Hematopoietic multipotent progenitor cell treated with erythropoietin and hydrocortisone succinate and interleukin-3 and kit ligand, for 6 days (in vitro differentiated cells): ENCODE measurements at regions not wholly inside any gene's neighbourhood (a gene's known extent, or its start where the extent isn't known, plus 50 kb on each side); places are given as distances from the start of the nearest gene placed in this dataset.

Experiments used
- DNase-seq: peaks from one replicate; pipeline ENCODE4 v3.0.0-alpha.2; 2015

DNA sequence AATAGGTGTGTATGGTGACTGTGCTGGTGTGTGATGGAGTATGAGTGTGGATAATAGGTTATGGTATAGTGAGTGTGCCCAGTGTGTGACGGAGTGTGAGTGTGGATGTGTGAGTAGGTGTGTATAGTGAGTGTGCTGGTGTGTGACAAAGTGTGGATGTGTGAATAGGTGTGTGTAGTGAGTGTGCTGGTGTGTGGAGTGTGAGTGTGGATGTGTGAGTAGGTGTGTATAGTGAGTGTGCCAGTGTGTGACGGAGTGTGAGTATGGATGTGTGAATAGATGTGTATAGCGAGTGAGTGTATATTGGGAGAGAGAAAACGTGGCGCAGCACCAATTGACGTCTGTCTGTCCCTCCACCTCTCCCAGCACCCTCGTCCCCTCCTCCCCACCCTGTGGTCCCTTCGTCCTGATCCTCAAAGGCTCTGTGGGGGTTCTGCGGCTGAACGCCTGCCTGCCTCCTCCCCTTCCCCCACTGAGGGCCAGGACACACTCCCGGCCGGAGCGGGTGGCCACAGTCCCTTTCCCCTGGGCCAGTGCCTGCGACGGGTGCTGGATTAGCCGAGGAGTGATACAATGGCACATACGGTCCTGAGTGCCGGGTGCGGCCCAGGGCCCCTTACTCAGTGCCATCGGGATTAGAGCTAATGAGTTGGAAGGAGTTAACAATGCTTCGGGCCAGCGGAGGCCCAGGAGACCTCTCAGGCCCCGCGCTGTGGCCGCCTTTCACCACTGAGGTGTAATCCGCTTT, 160.0 kb downstream of the MRM1 start:
- no peak for DNase-seq

- DNase-seq, result no peak
These were observed 164.2 kb downstream of the MRM1 start for GRCh38 chr17:36765436-36766043.

- DNase-seq, result no peak
These were observed 167.0 kb downstream of the MRM1 start for GRCh38 chr17:36768394-36768793.

DNA sequence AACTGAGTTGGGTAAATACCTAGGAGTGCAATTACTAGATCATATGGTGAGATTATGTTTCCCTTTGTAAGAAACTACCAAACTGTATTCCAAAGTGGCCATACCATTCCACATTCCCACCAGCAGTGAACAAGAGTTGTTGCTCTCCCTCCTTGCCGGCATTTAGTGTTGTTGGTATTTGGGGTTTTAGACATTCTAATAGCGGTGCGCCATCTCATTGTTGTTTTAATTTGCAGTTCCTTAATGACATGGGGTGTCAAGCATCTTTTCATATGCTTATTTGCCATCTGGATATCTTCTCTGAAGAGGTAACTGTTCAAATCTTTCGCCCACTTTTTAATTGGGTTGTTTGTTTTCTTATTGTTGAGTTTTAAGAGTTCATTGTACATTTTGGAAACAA, 164.2 kb upstream of the LHX1 start:
- no peak for DNase-seq

- peak; percentile 63 for DNase-seq
These were observed 160.2 kb upstream of the LHX1 start for GRCh38 chr17:36777118-36777517.

DNA sequence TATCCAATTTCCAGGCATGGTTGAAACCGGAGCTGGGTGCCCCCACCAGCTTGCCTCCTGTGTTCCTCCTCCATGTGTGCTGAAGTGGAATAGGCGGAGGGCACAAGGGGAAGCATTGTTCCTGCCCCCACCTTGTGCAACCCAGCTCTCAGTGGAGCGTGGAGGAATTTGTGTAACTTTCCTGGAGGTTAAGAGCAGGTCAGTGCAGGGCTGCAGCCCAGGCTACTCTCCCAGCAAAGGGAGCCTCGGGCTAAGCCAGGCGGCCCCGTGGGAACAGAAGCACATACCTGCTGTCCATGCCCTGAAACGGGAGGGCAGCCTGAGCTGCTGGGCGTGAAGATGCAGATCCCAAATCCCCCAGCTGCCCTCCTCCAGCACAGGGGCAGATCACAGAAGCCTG, 158.8 kb upstream of the LHX1 start:
- no peak for DNase-seq

- no peak for DNase-seq
These were observed 157.7 kb upstream of the LHX1 start for GRCh38 chr17:36779550-36779949.

- no peak for DNase-seq
These were observed 152.6 kb upstream of the LHX1 start for GRCh38 chr17:36784633-36785032.

- no peak for DNase-seq
These were observed 150.4 kb upstream of the LHX1 start for GRCh38 chr17:36786867-36787266.

- no peak for DNase-seq
These were observed 145.9 kb upstream of the LHX1 start for GRCh38 chr17:36791150-36791941.

GRCh38 chr17:36791942-36792475, 145.3 kb upstream of the LHX1 start:
- no peak for DNase-seq

- DNase-seq, result no peak
These were observed 144.4 kb upstream of the LHX1 start for GRCh38 chr17:36792849-36793248.

GRCh38 chr17:36793976-36794375, 143.3 kb upstream of the LHX1 start:
- no peak for DNase-seq

DNA sequence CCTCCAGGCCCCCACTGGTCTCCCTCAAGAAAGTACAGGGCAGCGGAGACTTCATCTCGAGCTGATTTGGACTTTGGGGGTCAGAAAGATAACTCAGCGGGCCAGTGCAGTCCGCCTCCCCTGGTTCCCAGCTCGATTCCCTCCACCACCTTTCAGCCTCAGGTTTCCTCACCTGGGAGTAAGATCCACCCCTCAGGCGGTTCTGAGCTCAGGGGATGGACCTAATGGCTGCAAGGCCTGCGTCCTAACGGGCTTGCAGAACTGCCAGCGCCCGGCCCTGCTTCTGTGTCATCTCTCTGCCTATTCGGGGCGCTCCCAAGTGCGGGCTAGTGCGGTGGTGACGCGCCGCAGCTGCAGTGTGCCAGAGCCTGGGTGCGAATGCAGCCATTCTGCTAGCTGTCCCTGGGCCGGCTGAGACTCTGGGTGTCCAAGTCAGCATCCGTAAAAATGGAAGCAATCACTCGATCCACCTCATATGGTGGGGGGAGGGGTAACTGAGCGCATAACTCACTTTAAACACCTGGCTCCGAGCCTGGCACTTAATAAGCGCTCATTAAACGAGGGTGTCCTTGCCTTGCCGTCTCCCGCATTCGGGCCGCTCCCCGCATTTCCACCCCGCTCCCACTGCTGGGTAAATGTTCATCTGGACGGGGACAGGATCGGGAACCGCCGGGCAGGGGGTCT, 129.6 kb upstream of the LHX1 start:
- DNase-seq, result no peak

DNA sequence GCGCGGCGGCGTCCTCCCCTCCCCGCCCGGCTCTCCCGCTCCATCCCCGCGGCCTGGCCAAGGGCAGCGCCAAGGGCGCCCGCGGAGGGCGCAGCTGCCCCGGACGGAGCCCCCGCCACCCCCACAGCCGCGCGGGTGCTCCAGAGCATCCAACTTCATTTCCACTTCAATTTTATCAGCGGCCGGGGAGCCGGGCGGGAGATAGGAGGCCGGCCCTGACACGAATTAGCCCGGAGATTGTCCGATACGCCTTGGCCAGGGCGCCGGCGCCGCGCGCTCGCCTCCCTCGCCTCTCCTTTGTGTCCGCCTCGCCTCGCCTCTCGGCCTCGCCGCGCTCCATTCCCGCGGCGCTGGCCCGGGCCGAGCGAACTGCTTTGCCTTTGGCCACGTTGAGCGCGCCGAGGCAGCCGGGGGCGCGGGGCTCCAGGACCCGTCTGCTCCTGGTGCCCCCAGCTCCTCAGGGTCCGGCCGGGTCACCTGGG, 129.1 kb upstream of the LHX1 start:
- DNase-seq, result no peak

DNA sequence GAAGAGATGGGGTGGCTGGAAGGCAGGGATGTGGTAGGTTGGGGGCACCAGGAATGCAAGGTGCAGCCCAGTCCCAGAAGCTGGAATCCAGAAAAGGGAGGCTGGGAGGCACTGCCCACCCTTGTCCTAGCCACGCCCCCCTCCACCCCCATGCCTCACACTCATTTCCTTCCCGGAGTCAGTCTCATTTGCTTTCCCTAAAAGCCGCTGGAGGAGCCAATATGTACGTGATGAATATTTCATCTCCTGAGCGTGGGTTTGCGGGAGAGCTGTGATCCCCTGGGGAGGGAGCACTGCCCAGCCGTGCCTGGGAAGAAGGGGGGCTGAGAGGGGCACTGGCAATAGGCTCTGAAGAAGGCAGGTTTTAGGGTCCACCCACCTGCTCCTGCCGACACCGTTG, 124.5 kb upstream of the LHX1 start:
- DNase-seq, result no peak

DNA sequence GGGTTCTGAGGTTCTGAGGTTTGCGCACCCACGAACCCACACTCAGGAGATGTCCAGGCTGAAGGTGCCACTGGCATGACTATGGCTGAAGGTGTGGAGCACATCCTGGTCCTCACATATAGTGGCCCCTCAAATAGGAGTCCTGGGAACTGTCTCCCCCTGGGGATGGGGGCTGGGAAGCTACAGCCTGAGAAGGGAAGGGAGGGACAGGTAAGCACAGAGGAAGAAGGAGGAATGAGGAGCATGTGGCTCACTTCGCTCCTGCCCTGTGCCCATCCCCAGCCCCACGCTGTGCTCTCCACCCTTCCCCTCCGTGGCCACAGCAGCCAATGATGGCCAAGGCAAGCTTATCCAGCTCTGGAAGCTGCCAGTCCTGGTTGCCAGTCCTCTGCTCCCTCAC, 123.9 kb upstream of the LHX1 start:
- no peak for DNase-seq

DNA sequence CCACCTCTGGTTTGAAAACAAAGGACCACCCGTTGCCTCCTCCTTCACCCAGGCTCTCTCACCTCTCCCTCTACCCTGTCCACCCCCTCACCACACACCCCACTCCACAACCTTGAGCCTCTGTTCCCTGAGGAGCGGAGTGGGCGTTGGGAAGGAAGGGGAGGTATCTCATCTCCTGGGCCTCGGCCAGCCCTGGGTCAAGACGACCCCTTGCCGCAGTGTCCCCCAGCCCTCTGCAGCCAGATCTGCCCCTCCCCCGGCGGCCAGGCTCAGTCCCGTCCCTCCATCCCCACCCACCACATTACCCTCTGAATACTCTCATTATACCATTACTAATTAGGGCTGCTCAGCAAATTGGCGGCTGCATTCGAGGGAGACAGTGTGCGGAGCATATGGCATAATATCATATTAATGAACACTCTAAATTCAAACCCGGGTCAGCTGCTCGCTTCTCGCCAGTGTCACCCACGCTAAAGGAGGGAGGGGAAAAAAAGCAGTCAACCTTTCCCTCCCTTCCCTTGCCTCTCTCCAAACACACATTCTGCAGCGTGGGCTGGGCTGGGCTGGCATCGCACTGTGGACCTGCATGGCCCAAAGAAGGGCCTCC, 123.2 kb upstream of the LHX1 start:
- DNase-seq, result no peak

GRCh38 chr17:36814958-36815357, 122.3 kb upstream of the LHX1 start:
- no peak for DNase-seq

DNA sequence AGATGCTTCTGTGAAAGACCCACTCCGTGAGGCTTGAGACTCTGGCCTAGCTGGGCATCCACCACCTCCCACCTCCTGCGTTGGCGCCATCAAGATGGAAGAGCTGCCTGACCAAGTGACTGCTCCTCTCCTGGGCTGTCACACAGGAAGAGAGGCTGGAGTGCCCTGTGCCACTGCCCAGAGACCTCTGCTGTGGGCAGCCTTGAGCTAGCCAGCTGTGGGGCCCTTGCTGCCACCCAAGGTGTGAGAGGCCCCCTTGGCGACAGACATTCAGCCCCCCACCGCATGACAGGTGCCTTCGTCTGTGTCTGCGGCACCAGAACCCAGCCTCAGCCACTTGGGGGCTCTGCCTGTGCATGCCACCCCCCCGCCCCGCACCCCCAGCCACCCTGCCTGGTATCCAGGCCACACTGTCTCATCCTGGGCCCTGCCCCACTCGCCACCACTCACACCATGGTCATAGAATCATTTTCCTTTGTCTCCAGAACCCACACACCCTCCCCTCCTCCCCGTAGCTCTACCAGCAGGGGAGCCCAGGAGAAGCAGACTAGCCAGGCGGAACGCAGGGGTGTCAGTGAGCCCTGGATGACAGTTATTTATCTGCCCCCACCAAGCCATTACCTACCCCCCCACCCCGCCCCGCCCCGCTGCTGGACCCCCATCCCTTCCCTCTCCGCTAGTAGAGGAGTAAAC, 120.9 kb upstream of the LHX1 start:
- no peak for DNase-seq

DNA sequence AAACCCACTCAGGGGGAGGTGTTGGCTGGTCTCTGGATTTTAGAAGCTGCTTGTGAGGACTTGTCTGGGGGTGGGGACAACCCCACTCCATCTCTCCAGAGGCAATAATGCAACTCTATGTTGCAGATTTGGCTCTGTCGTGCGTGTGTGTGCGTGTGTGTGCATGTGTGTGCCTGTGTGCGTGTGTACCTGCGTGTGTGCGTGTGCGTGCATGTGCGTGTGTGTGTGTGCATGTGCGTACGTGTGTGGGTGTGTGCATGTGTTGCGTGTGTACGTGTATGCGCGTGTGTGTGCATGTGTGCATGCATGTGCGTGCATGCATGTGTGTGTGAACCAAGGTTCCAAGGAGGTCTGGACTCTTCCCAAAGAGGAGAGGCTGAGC, 120.4 kb upstream of the LHX1 start:
- DNase-seq, result no peak

DNA sequence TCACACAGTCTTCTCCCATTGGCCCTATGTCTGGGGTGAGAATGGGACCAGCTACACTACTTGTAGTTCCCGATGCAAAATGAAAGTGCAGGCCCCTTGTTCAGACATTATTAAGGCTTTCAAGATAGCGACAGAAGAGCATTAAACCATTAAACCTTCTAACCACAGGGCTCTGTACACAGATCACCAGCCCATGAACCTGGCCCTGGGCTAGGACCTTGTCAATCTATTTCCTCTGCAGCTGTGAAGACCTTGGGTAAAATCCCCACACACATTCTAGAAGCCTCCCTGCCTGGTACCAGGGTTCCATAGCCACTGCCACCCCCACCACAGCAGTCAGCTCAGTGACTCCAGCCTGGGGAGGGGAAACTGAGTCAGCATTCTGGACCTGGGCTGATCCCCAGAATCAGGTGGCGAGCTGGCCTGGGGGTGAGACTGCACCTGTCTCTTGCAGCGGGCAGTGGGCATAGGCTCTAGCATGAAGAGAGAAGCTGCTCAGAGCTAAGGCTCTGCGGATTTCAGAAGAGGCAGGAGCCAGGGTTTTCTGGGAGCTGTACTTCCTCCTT, 119.7 kb upstream of the LHX1 start:
- DNase-seq, result no peak
